ENCODE measurements at regions not wholly inside any gene's neighbourhood (a gene's known extent, or its start where the extent isn't known, plus 50 kb on each side); places are given as distances from the start of the nearest gene placed in this dataset.
"Not testable (repeated sequence)": the region's sequence is repeated elsewhere in the genome, so short reads cannot be mapped to it uniquely, and the experiment has no call there.

DNA sequence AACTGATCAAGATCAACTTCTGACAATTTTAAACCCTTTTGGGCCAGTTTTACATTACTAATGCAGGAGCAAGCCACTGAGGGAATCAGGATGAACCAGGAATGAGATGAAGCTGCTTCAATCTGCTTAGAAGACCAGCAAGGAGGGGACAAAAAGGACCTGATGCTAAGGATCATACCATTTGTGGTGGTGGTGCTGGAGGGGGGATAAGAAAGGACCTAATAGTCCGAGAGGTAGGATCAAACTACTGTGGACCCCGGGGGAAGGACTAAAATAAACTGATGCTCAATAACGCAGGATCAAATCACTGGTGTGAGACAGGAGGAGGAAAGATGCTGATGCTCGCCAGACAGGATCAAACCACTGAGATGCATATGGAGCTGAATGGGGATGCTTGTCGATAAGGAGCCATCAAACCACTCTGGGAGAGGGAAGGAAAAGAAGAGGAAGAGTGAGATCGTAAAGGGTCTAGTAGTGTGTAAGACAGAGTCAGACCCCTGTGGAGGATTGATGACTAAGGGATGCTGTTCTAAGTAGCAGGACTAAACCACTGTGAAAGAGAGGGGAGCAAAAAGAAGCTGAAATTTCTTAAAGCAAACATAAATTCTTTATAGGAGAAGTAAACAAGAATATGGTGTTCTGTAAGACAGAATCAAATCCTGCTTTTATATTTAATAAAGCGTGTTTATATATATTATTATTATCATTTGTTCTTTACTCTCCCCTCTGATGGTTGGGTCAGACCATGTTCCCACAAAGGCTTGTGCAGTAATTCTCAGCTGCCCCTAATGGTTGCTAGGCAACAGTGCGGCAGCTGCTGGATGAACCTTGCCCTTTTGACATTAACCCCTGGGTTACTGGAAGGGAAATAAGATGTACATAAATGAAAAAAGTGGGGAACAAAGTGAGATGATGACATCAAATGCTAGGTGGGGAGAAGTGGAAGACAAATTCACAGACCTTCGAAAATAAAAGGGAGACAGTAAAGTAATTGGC is 432.5 kb upstream of the FGF16 start:
- peak; percentile 35 for DNase-seq (ENCODE audit: low read depth, low spot score)
- no peaks in the 10 kb centered on the region for H3K9me3 ChIP-seq (ENCODE audit: low read depth, low read length)
- no peak overlapping the region for H3K9ac ChIP-seq (ENCODE audit: insufficient read length)
- no peaks in the 10 kb centered on the region for H3K36me3 ChIP-seq (ENCODE audit: insufficient read depth, low read length)
- H3K27ac ChIP-seq = no peak overlapping the region
- no peak for TF ChIP-seq FOXP2 (optimal IDR thresholded peaks at IDR 0.05; ENCODE audit: control extremely low read depth, extremely low read length, insufficient read depth)
- TF ChIP-seq EZH2 (IDR thresholded peaks at IDR 0.05) = no peak
- TF ChIP-seq POLR2AphosphoS5 (IDR thresholded peaks at IDR 0.05; ENCODE audit: borderline replicate concordance, low read depth, low read length) = no peak
- H3K4me3 ChIP-seq = no peak overlapping the region

DNA sequence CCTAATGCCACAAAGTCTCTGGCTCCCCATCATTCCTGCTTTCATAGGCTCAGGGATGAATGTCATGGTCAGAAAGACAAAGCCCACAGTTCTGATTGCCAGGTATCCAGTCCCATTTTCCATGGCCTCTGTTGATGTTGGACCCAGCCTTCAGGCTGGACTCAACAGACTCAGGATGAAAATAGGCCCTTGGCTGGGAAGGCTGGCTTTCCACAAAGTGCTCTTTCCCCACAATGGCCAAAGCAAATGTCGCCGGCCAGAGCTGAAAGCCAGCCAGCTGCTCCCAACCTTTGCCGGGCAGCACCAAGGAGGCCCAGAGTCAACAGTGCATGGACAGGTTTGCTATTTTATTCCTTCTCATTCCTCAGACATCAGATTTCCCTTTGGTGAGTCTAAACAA is 430.1 kb upstream of the FGF16 start:
- Histone ChIP-seq H3K4me3 (no peak overlapping the region), H3K36me3 (ENCODE audit: insufficient read depth, low read length) (no peaks in the 10 kb centered on the region), H3K27ac (no peak overlapping the region), H3K9me3 (ENCODE audit: low read depth, low read length) (no peaks in the 10 kb centered on the region), H3K9ac (ENCODE audit: insufficient read length) (no peak overlapping the region)
- no peak for TF ChIP-seq FOXP2 (optimal IDR thresholded peaks at IDR 0.05; ENCODE audit: control extremely low read depth, extremely low read length, insufficient read depth)
- TF ChIP-seq POLR2AphosphoS5 (IDR thresholded peaks at IDR 0.05; ENCODE audit: borderline replicate concordance, low read depth, low read length) = no peak
- TF ChIP-seq EZH2 (IDR thresholded peaks at IDR 0.05) = no peak
- no peak for DNase-seq (ENCODE audit: low read depth, low spot score)

DNA sequence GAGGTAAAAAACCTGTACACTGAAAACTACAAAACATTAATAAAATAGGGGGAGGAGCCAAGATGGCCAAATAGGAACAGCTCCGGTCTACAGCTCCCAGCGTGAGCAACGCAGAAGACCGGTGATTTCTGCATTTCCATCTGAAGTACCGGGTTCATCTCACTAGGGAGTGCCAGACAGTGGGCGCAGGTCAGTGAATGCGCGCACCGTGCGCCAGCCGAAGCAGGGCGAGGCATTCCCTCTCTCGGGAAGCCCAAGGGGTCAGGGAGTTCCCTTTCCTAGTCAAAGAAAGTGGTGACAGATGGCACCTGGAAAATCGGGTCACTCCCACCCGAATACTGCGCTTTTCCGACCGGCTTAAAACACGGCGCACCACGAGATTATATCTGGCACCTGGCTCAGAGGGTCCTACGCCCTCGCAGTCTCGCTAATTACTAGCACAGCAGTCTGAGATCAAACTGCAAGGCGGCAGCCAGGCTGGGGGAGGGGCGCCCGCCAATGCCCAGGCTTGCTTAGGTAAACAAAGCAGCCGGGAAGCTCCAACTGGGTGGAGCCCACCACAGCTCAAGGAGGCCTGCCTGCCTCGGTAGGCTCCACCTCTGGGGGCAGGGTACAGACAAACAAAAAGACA is 400.9 kb upstream of the FGF16 start:
- H3K36me3 ChIP-seq (ENCODE audit: insufficient read depth, low read length); DNase-seq (ENCODE audit: low read depth, low spot score); H3K27ac ChIP-seq; H3K9me3 ChIP-seq (ENCODE audit: low read depth, low read length); H3K9ac ChIP-seq (ENCODE audit: insufficient read length): not testable (repeated sequence)
- peak overlapping the region; percentile 58 for H3K4me3 ChIP-seq

DNA sequence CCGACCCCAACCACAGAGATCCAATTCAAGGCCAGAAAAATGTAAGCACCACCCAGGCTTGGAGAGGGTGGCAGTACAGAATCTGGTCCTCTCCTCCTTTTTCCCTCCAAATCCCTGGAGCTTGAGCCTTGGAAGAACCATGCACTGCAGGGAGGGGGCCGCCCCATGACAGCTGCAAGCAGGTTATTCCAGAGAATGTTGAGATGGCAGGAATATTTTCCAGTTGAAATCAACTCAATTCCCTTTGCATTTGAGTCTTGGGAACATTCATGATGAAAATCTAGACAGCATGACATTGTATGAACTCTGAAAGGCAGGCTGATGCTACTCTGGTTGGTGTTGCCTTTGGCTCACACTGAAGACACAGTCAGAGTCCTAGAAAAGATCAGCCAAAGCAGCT is 386.6 kb upstream of the FGF16 start:
- no peak overlapping the region for H3K27ac ChIP-seq
- TF ChIP-seq EZH2 (IDR thresholded peaks at IDR 0.05) (no peak), FOXP2 (optimal IDR thresholded peaks at IDR 0.05; ENCODE audit: control extremely low read depth, extremely low read length, insufficient read depth) (no peak), POLR2AphosphoS5 (IDR thresholded peaks at IDR 0.05; ENCODE audit: borderline replicate concordance, low read depth, low read length) (no peak)

DNA sequence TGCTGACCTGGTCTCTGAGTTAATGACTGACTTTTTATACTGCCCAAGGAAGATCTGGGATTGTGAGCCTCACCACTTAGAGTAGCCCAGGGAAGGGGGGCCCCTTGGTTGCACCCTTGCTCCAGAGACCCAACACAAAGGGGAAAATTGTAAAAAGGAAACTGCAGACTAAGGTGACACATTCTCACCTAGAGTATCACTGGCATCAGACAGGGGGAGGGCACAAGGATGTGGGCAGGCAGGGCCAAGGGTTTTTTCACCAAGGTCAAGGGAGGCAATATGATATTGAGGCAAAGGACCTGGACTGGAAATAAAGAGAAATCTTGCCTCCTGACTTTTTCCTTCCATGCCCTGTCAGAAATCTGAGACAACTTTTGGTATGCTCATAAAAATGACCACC is 386.2 kb upstream of the FGF16 start:
- no peak overlapping the region for H3K4me3 ChIP-seq
- no peaks in the 10 kb centered on the region for H3K9me3 ChIP-seq (ENCODE audit: low read depth, low read length)
- no peak for DNase-seq (ENCODE audit: low read depth, low spot score)
- H3K36me3 ChIP-seq (ENCODE audit: insufficient read depth, low read length) = no peaks in the 10 kb centered on the region
- no peak overlapping the region for H3K9ac ChIP-seq (ENCODE audit: insufficient read length)
- no peak overlapping the region for H3K27ac ChIP-seq
- TF ChIP-seq EZH2 (IDR thresholded peaks at IDR 0.05) (no peak), FOXP2 (optimal IDR thresholded peaks at IDR 0.05; ENCODE audit: control extremely low read depth, extremely low read length, insufficient read depth) (no peak), POLR2AphosphoS5 (IDR thresholded peaks at IDR 0.05; ENCODE audit: borderline replicate concordance, low read depth, low read length) (no peak)

More for the DNA sequence above, 386.6 kb upstream of the FGF16 start:
- H3K36me3 ChIP-seq (ENCODE audit: insufficient read depth, low read length) = no peaks in the 10 kb centered on the region
- no peak overlapping the region for H3K9ac ChIP-seq (ENCODE audit: insufficient read length)
- H3K4me3 ChIP-seq = no peak overlapping the region
- H3K9me3 ChIP-seq (ENCODE audit: low read depth, low read length) = no peaks in the 10 kb centered on the region
- DNase-seq (ENCODE audit: low read depth, low spot score) = no peak

DNA sequence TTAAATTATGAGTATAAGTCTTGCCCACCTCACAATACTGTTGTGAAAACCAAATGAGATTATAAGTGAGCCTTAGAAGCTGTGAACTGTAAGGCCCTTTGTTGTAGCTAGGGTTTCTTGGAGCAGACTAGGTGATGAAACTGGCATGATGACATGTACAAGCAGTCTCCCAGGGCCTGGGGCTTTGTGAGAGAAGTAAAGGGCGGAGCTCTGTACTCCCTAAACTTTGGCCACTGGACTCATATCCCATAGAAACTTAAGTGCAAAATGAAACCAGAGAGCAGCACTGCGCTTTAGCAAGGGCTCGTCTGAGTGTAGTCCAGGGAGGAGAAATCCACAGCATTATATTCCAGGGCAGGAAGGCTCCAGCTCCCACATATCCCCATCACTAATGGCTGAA is 385.6 kb upstream of the FGF16 start:
- Histone ChIP-seq H3K9ac (ENCODE audit: insufficient read length) (no peak overlapping the region), H3K27ac (no peak overlapping the region), H3K4me3 (no peak overlapping the region), H3K36me3 (ENCODE audit: insufficient read depth, low read length) (no peaks in the 10 kb centered on the region), H3K9me3 (ENCODE audit: low read depth, low read length) (no peaks in the 10 kb centered on the region)
- TF ChIP-seq FOXP2 (optimal IDR thresholded peaks at IDR 0.05; ENCODE audit: control extremely low read depth, extremely low read length, insufficient read depth) (no peak), EZH2 (IDR thresholded peaks at IDR 0.05) (no peak), POLR2AphosphoS5 (IDR thresholded peaks at IDR 0.05; ENCODE audit: borderline replicate concordance, low read depth, low read length) (no peak)
- no peak for DNase-seq (ENCODE audit: low read depth, low spot score)

DNA sequence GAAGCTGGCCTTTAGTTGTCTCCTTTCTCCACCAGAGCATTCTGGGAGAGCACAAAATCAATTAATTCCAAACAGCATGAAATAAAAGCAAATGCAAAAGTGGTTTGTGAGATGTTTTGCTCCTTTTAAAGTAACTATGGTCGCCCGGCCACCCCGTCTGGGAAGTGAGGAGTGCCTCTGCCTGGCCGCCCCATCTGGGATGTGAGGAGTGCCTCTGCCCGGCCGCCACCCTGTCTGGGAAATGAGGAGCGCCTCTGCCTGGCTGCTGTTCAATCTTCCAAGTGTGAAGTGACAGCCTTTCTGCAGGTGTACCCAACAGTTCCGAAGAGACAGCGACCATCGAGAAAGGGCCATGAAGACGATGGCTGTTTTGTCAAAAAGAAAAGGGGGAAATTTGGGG is 381.3 kb upstream of the FGF16 start:
- no peak for DNase-seq (ENCODE audit: low read depth, low spot score)
- H3K36me3 ChIP-seq (ENCODE audit: insufficient read depth, low read length) = no peaks in the 10 kb centered on the region
- no peak overlapping the region for H3K27ac ChIP-seq
- no peak overlapping the region for H3K4me3 ChIP-seq
- H3K9me3 ChIP-seq (ENCODE audit: low read depth, low read length) = no peaks in the 10 kb centered on the region
- TF ChIP-seq FOXP2 (optimal IDR thresholded peaks at IDR 0.05; ENCODE audit: control extremely low read depth, extremely low read length, insufficient read depth) (no peak), POLR2AphosphoS5 (IDR thresholded peaks at IDR 0.05; ENCODE audit: borderline replicate concordance, low read depth, low read length) (no peak), EZH2 (IDR thresholded peaks at IDR 0.05) (no peak)
- H3K9ac ChIP-seq (ENCODE audit: insufficient read length) = no peak overlapping the region

DNA sequence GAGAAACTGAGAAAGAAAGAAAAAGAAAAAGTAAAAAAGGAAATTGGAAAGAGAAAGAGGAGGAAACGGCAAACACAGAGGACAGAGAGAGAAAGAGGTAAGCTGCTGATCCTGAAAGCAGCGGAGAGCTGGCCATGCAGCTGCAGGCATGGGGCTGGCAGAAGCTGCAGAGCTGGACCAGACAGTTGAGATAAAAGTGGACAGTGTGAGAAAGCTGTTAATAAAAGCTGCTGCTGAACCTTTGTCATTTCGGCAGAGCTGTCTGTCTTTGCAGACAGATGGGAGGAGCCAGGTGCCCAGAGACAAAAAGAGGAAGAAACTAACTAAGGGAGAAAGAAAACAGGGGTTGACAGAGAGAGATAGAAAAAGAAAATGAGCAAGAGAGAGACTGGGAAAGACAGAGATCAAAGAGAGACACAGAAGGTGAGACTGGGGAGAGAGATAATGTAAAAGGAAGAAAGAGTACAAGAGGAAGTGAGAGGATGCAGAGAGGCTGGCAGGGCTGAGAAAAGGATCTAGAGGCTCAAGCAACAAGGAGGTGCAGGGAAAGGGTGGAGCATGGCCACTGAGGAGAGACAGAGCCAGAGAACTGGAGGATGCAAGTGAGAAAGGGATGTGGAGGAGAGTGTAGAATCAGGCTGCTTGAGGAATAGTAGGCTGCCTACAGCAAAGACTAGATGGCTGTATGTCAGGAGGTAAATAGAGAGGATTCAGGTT is 376.8 kb upstream of the FGF16 start:
- Histone ChIP-seq H3K36me3 (ENCODE audit: insufficient read depth, low read length) (no peaks in the 10 kb centered on the region), H3K27ac (no peak overlapping the region), H3K9me3 (ENCODE audit: low read depth, low read length) (no peaks in the 10 kb centered on the region), H3K9ac (ENCODE audit: insufficient read length) (no peak overlapping the region), H3K4me3 (no peak overlapping the region)
- no peak for DNase-seq (ENCODE audit: low read depth, low spot score)
- TF ChIP-seq POLR2AphosphoS5 (IDR thresholded peaks at IDR 0.05; ENCODE audit: borderline replicate concordance, low read depth, low read length) (no peak), EZH2 (IDR thresholded peaks at IDR 0.05) (no peak), FOXP2 (optimal IDR thresholded peaks at IDR 0.05; ENCODE audit: control extremely low read depth, extremely low read length, insufficient read depth) (no peak)
